Lower lobe of right lung (tissue), 2 donors: ENCODE measurements at regions not wholly inside any gene's neighbourhood (a gene's known extent, or its start where the extent isn't known, plus 50 kb on each side); places are given as distances from the start of the nearest gene placed in this dataset.

Experiments
- ATAC-seq, 2 donors: fragments of 200-7000 bp; cut with Tn5 transposase; one replicate each; pipeline ENCODE4 v1.9.1; 2020 to 2022; ENCODE audit warnings: mild to moderate bottlenecking in 2 of 2, moderate library complexity in 2 of 2
- DNase-seq: peaks from one replicate; pipeline ENCODE4 v3.0.0-alpha.2; 2020
- H3K27ac ChIP-seq: fragments of 200-600 bp; one replicate; pipeline ENCODE4 v1.8.0; 2022
- H3K27me3 ChIP-seq: fragments of 200-600 bp; one replicate; pipeline ENCODE4 v1.8.0; 2022; ENCODE audit warnings: low read depth
- H3K36me3 ChIP-seq: fragments of 200-600 bp; one replicate; pipeline ENCODE4 v1.8.0; 2022; ENCODE audit warnings: mild to moderate bottlenecking
- H3K4me1 ChIP-seq: fragments of 200-600 bp; one replicate; pipeline ENCODE4 v1.8.0; 2022
- H3K4me3 ChIP-seq: fragments of 200-600 bp; one replicate; pipeline ENCODE4 v1.8.0; 2022; ENCODE audit warnings: mild to moderate bottlenecking
- H3K9me3 ChIP-seq: fragments of 200-600 bp; one replicate; pipeline ENCODE4 v1.8.0; 2022
- CTCF ChIP-seq: fragments of 200-600 bp; IDR thresholded peaks from one replicate; pipeline ENCODE4 v1.8.0; 2022; ENCODE audit warnings: antibody characterized with exemption, mild to moderate bottlenecking
- intact Hi-C: fragments of 100-400 bp; cut with DNase I; formaldehyde crosslinking; loops from one replicate; pipeline ENCODE4 v1.11.0; 2022
- donor health status: DM: no; HTN: yes; CAD: no; lungs with severe emphysema.

- no peak for TF ChIP-seq CTCF
- intact Hi-C loops, result no loop called here
- DNase-seq, result no peak
- Histone ChIP-seq H3K4me1 (no peaks in the 10 kb centered on the region), H3K27me3 (no peaks in the 10 kb centered on the region), H3K27ac (no peak overlapping the region), H3K4me3 (no peak overlapping the region), H3K36me3 (no peaks in the 10 kb centered on the region), H3K9me3 (no peaks in the 10 kb centered on the region)
- ATAC-seq, result no peak
These were observed 187.5 kb upstream of the MC4R start for GRCh38 chr18:60560071-60560470.

GRCh38 chr18:60563082-60563481 lies 190.5 kb upstream of the MC4R start:
- no peak for ATAC-seq
- TF ChIP-seq CTCF, result no peak
- Histone ChIP-seq H3K36me3 (no peaks in the 10 kb centered on the region), H3K4me1 (no peaks in the 10 kb centered on the region), H3K4me3 (no peak overlapping the region), H3K27ac (no peak overlapping the region), H3K27me3 (no peaks in the 10 kb centered on the region), H3K9me3 (no peaks in the 10 kb centered on the region)
- intact Hi-C loops, result no loop called here
- DNase-seq, result no peak

- no peaks in the 10 kb centered on the region for H3K9me3 ChIP-seq
- intact Hi-C loops, result no loop called here
- no peaks in the 10 kb centered on the region for H3K27me3 ChIP-seq
- DNase-seq (no peak), ATAC-seq (no peak)
- H3K4me1 ChIP-seq, result no peaks in the 10 kb centered on the region
- no peak overlapping the region for H3K4me3 ChIP-seq
- H3K27ac ChIP-seq, result no peak overlapping the region
- no peak for TF ChIP-seq CTCF
- no peaks in the 10 kb centered on the region for H3K36me3 ChIP-seq
These were observed 195.6 kb upstream of the MC4R start for GRCh38 chr18:60568220-60568619.

- no peaks in the 10 kb centered on the region for H3K9me3 ChIP-seq
- H3K4me3 ChIP-seq, result no peak overlapping the region
- no peaks in the 10 kb centered on the region for H3K4me1 ChIP-seq
- no peak overlapping the region for H3K27ac ChIP-seq
- no peaks in the 10 kb centered on the region for H3K36me3 ChIP-seq
- DNase-seq (no peak), ATAC-seq (no peak)
- H3K27me3 ChIP-seq, result no peaks in the 10 kb centered on the region
- intact Hi-C loops, result no loop called here
- no peak for TF ChIP-seq CTCF
These were observed 197.6 kb upstream of the MC4R start for GRCh38 chr18:60570172-60570571.

- no peaks in the 10 kb centered on the region for H3K4me1 ChIP-seq
- ATAC-seq (no peak), DNase-seq (no peak)
- H3K36me3 ChIP-seq, result no peaks in the 10 kb centered on the region
- H3K9me3 ChIP-seq, result no peaks in the 10 kb centered on the region
- no peak for TF ChIP-seq CTCF
- H3K27me3 ChIP-seq, result no peaks in the 10 kb centered on the region
- no peak overlapping the region for H3K27ac ChIP-seq
- intact Hi-C loops, result no loop called here
- H3K4me3 ChIP-seq, result no peak overlapping the region
These were observed 204.9 kb upstream of the MC4R start for GRCh38 chr18:60577457-60577856.

GRCh38 chr18:60585670-60586069 lies 213.1 kb upstream of the MC4R start:
- H3K4me1 ChIP-seq, result no peaks in the 10 kb centered on the region
- ATAC-seq (no peak), DNase-seq (no peak)
- no peaks in the 10 kb centered on the region for H3K36me3 ChIP-seq
- no peaks in the 10 kb centered on the region for H3K27me3 ChIP-seq
- H3K27ac ChIP-seq, result no peak overlapping the region
- no peaks in the 10 kb centered on the region for H3K9me3 ChIP-seq
- no peak for TF ChIP-seq CTCF
- intact Hi-C loops, result no loop called here
- H3K4me3 ChIP-seq, result no peak overlapping the region
